Adrenal gland (tissue), 5 donors: ENCODE measurements at regions not wholly inside any gene's neighbourhood (a gene's known extent, or its start where the extent isn't known, plus 50 kb on each side); places are given as distances from the start of the nearest gene placed in this dataset.

ENCODE experiments used
- POLR2A ChIP-seq, 2 donors: fragments of 450-650 bp; IDR thresholded peaks; one replicate each; pipeline ENCODE4 v1.6.1; 2017; ENCODE audit warnings: antibody characterized with exemption in 2 of 2, mild to moderate bottlenecking in 2 of 2, moderate library complexity in 1 of 2
- TF ChIP-seq, protein P1 (sequence below), 6 experiments: fragments of 450-650 bp in 4 of 6; fragments of 200-600 bp in 2 of 6; sonication (generic) in 1 of 6; IDR thresholded peaks; 1 replicate in 5 of 6; 2 replicates in 1 of 6; pipeline versions ENCODE4 v1.5.1 to v1.8.0; 2016 to 2021; ENCODE audit warnings: antibody characterized with exemption in 6 of 6, mild to moderate bottlenecking in 2 of 6, moderate library complexity in 1 of 6
- donor health status: DM: no; HTN: no; CAD: no.

- TF ChIP-seq, protein P1, sequence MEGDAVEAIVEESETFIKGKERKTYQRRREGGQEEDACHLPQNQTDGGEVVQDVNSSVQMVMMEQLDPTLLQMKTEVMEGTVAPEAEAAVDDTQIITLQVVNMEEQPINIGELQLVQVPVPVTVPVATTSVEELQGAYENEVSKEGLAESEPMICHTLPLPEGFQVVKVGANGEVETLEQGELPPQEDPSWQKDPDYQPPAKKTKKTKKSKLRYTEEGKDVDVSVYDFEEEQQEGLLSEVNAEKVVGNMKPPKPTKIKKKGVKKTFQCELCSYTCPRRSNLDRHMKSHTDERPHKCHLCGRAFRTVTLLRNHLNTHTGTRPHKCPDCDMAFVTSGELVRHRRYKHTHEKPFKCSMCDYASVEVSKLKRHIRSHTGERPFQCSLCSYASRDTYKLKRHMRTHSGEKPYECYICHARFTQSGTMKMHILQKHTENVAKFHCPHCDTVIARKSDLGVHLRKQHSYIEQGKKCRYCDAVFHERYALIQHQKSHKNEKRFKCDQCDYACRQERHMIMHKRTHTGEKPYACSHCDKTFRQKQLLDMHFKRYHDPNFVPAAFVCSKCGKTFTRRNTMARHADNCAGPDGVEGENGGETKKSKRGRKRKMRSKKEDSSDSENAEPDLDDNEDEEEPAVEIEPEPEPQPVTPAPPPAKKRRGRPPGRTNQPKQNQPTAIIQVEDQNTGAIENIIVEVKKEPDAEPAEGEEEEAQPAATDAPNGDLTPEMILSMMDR (IDR thresholded peaks at IDR 0.05): no peak
- TF ChIP-seq POLR2A (IDR thresholded peaks at IDR 0.05): no peak
Observed at GRCh38 chr2:63765117-63765516, 76.6 kb upstream of the UGP2 start.
